ENCODE measurements at regions not wholly inside any gene's neighbourhood (a gene's known extent, or its start where the extent isn't known, plus 50 kb on each side); places are given as distances from the start of the nearest gene placed in this dataset.

DNA sequence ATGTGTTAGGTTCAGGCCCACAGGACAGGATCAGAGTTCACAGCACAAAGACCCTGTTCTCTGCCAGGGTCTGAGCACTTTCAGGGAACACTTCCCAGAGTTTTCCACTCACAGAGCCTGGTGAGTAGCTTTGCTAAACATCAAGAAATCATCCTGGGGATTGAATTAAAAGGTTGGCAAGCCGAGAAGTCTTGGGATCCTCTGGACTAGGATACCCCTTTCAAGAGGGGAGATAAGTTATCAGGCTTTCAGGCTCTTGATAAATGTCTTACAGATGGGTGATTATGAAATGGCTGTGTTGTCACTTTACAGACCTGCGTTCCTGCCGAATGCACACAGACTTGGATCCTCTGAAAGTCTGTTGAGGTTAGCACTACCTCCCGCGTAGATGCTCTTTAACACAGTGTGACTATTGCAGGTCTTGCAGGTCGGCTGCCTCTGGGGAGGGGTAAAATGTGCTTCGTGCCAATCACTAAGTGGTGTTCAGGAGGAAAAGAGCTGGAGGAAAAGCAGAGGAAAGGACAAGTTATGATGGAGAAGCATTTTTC lies 473.5 kb upstream of the AKR1E2 start:
- DNase-seq (ENCODE audit: low read depth in 3 of 3, low spot score in 1 of 3), result no peak

DNA sequence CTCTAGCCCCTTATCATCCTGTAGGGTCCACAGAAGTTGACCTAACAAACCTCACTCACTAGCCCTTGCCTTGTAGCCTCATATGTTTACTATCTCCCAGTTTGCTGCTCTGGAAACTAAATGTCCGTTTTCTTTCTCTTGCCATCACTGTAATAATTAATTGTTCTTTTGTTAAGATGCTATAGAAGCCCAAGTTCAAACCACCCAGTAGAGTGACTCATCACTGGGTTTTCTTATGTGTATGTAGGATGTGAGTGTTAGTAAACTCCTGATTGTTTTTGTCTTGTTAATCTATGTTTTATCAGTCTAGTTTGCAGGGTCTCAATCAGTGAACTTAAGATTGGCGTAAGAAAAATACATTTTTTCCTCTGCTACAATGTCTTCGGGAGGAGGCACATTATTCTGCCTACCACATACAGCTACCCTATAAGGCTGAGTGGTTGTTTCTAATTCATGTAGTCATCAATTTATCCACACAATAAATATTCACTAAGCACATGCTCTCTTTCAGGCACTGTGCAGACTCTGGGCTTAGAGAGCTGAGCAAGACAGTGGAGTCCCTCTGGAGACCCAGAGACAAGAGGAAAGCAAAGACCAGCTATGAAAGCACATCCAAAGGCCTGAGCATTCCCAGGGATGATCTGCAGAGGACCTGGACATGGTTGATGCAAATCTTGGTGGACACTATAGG lies 474.1 kb upstream of the AKR1E2 start:
- DNase-seq (ENCODE audit: low read depth in 3 of 3, low spot score in 1 of 3), result no peak

DNA sequence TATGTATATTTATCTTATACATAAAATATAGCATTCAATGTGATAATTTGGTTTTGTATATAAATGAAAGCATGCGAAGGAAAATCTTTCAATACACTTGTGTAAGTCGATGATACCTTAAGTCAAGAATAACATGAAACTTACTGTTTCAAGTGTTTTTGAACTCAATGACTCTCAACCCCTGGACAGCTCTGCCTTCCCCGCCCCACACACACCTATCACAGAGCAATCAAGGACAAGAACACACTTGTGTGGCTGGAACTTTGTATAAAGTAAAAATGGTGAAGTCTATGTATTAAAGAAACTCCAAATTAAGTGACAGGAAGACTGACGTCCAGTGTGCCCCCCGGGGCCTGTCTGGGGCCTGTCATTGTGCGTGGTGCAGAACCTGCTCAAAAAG lies 478.6 kb upstream of the AKR1E2 start:
- no peak for DNase-seq (ENCODE audit: low read depth in 3 of 3, low spot score in 1 of 3)

DNA sequence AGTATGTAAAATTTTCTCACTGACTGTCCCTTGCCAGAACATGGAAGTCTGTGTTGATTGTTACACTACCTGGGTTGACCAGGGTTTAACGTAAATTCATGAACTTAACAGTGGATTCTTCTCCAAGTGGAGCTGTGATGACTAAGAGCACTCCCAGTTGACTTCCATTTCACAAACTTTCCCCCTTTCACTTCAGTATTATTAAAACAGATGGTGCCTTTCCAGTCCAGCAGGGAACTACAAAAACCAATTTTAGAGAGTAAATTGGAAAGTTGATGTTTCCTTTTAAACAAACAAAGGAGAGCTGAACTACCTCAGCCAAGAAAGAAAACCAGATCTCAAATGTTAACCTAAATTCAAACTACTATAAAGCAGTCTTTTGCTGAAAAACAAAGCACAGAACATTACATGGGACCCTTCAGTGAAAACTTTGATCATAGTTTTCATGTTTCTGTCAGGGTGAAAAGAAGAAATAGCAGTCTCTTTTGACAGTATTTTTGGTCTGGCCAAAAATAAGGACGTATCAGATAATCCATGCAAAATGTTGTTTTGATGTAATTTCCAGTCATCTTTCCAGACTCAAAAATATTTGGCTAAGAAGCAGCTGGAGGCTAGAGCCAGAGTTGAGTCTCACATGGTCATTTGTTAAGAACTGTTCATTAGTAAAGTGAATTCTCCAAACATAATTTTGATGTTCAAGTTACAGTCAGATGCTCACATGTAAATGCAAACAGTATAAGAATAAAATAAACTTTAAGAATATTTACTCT lies 479.9 kb upstream of the AKR1E2 start:
- DNase-seq (ENCODE audit: low read depth in 3 of 3, low spot score in 1 of 3), result no peak

DNA sequence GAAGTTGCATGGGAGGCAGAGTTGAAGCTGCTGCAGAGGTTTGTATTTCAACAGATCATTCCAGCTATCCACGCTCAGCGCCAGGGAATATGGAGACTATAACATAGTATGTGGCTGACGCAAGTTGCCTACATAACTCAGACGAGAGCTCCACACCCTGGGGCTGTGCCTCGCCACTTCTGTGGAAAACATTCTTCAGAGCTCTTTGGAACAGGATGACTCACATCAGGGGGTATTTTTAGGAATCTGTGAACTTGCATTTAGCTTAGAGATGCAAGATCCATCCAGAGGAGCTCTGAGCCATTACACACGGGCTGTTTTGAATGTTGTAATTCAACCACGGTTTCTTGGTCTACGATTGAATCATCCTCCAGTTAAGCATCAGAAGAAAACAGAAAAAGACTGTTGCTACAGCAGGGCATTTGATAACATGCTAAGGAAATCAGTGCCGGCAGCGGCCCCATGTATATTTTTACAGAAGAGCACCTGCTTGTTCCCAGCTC lies 481.5 kb upstream of the AKR1E2 start:
- peak in 1 of 3 donors; percentile 7 for DNase-seq (ENCODE audit: low read depth in 3 of 3, low spot score in 1 of 3)

DNA sequence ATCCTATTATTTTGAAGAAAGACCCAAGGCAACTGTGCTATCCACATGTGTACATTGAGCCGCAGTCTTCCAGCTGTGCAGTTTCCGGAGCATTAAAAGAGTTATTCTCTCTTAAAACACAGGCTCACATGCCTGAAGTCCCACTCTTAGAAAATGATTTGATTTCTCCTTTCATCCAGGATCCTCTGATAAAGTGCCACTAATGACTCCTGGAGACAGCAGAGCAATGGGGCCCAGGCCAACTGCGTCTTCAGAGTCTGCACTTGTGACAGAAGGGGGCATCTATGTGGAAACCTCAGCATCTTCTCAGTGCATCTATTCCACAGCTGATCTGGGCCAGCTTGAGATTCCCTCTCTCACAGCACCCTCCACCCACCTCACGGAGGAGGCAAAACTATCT lies 482.1 kb upstream of the AKR1E2 start:
- DNase-seq (ENCODE audit: low read depth in 3 of 3, low spot score in 1 of 3), result no peak

DNA sequence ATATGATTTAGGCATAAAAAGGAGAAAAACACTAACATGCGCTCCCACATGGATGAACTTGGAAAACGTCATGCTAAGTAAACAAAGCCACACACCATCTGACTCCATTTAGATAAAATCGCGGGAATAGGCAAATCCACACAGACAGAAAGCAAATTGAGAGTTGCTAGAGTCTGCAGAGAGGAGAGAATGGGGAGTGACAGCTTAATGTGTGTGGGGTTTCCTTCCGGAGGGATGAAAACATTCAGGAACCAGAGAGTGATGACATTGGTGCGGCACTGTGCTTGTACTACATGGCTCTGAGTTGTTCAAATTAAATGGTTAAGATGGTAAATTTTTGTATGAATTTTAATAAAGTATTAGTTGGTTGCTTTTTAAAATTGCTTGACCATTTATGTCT lies 482.9 kb upstream of the AKR1E2 start:
- no peak for DNase-seq (ENCODE audit: low read depth in 3 of 3, low spot score in 1 of 3)

DNA sequence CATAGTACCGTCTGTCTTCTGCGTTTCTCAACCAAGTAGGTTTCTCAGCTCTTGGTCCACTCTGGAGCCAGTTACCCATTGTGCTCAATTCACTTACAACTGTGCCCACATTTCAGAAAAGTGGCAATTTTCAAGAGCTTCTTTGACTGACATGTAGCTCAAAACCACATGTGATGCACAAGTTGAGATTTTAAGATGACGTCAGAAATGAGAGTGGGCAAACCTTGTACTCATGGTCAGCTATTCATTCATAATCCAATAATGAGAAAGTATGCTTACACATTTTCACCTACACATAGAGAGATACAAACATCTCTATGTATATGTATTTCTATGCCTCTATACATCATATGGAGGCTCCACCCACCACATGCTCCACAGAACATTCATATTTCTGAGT lies 487.2 kb upstream of the AKR1E2 start:
- DNase-seq (ENCODE audit: low read depth in 3 of 3, low spot score in 1 of 3), result no peak

DNA sequence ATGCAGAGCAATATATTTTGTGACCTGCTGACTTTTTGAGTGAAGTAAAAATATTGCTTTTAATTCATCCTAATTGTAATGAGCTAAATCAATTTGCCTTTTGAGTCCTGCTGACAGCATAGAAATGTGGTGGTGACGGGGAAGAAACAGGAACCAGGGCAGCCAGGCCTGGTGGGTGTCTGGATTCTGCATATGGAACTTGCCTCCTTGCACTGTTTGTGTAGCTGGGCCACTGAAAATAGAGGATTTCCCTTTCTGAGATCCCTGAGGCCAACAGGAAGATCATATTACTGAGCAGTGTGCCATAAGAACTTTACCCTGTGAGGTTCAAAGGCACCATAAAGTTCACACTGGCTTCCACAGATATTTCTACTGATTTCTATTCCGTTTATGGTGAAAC lies 488.4 kb upstream of the AKR1E2 start:
- no peak for DNase-seq (ENCODE audit: low read depth in 3 of 3, low spot score in 1 of 3)

DNA sequence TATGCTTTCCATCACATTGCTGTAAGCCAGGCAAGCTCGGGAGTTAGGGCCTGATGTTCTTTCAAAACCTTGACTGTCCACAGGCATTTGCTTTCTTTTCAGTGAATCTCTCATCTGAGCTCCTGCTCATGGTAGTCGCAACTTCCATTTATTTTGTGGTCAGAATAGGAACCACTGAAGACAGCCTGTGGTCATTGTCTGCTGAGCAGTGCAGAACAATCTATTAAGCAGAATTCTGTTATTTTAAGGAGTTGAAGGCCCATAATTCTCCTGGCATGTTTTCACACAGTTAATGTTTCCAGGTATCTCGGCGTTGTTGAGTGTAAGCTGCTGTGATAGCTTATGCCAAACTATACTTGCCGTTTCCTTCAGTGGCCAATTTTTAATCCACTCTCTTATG lies 491.1 kb upstream of the AKR1E2 start:
- DNase-seq (ENCODE audit: low read depth in 3 of 3, low spot score in 1 of 3), result no peak

DNA sequence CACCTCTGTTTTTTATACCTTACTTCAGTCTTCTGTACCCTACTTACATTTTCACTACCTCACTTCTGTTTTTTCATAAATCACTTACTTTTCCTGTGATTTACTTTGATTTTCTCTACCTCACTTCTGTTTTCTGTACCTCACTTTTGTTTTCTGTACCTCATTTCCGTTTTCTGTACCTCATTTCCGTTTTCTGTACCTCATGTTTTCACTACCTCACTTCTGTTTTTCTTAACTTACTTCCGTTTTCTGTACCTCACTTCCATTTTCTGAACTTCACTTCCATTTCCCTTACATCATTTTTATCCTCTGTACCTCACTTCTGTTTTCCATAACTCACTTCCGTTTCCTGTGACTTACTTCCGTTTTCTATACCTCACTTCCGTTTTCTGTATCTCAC lies 492.0 kb upstream of the AKR1E2 start:
- no peak for DNase-seq (ENCODE audit: low read depth in 3 of 3, low spot score in 1 of 3)

DNA sequence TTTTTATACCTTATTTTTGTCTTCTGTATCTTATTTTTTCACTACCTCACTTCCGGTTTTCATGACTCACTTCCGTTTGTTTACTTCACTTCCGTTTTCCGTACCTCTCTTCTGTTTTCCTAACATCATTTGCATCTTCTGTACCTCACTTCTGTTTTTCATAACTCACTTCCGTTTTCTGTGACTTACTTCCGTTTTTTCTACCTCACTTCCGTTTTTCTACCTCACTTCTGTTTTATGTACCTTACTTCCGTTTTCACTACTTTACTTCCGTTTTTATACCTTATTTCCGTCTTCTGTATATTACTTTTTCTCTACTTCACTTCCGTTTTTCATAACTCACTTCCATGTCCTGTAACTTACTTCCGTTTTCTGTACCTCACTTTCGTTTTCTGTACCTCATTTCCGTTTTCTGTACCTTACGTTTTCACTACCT lies 492.5 kb upstream of the AKR1E2 start:
- no peak for DNase-seq (ENCODE audit: low read depth in 3 of 3, low spot score in 1 of 3)

DNA sequence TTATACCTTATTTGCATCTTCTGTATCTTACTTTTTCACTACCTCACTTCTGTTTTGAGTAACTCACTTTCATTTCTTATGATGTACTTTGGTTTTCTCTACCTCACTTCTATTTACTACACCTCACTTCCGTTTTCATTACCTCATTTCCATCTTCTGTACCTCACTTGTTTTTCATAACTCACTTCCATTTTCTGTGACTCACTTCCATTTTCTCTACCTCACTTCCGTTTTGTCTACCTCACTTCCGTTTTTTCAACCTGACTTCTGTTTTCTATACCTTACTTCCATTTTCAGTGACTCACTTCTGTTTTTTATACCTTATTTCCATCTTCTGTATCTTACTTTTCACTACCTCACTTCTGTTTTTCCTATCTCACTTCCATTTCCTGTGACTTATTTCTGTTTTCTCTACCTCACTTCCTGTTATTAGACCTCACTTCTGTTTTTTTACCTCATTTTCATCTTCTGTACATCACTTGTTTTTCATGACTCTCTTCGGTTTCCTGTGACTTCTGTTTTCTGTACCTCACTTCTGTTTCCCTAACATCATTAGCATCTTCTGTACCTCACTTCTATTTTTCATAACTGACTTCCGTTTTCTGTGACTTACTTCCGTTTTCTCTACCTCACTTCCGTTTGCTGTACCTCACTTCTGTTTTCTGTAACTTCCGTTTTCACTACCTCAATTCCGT lies 493.1 kb upstream of the AKR1E2 start:
- no peak for DNase-seq (ENCODE audit: low read depth in 3 of 3, low spot score in 1 of 3)

DNA sequence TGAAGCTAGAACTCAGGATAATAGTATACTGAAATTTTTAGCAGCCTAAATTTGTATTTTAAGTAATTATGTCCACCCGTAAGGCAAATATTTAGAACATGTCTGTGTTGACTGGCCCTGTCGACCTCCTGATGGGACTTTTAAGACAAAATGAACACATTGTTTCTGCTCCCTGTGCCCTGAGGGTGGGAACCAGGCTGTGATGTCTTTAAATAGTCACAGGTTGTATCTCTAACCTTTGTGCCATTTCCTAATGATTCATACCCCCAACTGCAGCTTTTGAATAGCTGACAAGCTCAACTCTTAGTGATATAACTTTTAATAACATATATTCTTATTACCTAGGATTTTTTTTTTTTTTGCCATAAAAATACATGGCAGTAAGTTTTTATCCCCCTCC lies 494.9 kb upstream of the AKR1E2 start:
- no peak for DNase-seq (ENCODE audit: low read depth in 3 of 3, low spot score in 1 of 3)

DNA sequence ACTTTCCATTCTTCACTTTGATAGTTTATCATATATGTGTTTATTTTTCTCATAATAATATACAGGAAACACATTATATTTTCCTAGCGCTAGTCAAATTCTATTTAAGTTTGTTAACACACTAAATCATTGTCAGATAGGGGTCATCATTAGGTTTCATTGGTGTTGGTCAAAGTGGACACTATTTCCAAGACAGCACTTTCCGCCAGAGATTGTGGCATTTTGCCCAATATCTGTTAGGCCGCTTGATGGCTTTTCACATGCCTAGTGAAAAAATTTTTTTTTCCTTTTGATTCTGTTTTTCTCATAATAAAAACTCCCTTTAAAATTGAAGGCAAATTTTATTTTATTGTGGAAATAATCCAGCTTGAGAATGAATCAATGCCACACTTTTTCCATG lies 495.4 kb upstream of the AKR1E2 start:
- DNase-seq (ENCODE audit: low read depth in 3 of 3, low spot score in 1 of 3), result no peak

DNA sequence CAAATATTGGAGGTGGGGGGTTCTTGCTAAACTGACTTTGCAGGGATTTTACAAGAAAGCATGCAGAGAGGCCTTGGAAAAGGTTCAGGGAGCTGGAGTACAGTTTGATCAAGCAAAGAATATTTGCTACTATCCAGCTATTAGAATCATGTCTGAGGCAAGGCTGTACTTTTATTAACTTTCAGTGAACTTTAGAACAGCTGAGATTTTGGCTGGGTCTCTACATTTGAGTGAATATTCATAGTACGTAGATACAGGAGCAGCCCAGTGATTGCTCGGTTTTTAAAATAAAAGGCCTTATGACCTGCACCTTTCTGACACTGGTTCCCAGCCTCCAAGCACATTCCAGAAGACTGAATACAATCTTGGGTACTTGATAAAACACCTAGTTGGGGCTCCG lies 496.8 kb upstream of the AKR1E2 start:
- no peak for DNase-seq (ENCODE audit: low read depth in 3 of 3, low spot score in 1 of 3)

DNA sequence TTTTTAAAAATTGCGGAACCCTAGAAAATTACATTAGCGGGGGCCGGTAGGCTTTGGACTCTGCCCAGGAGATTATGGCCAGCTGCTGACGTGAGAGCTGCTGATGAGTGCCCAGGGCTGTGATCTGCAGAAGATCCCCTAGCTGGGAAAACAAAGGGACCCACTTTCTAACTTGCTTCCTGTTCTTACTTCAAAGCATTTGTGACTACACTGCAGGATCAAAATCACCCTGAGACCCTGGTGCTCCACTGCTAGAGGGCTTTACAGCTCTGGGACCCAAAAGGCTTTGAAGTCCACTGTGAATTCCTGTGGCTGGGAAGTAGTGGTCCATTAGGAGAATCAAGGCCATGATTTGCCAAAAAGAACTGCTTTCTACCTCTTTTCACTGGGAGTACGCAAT lies 499.4 kb upstream of the AKR1E2 start:
- DNase-seq (ENCODE audit: low read depth in 3 of 3, low spot score in 1 of 3), result no peak

DNA sequence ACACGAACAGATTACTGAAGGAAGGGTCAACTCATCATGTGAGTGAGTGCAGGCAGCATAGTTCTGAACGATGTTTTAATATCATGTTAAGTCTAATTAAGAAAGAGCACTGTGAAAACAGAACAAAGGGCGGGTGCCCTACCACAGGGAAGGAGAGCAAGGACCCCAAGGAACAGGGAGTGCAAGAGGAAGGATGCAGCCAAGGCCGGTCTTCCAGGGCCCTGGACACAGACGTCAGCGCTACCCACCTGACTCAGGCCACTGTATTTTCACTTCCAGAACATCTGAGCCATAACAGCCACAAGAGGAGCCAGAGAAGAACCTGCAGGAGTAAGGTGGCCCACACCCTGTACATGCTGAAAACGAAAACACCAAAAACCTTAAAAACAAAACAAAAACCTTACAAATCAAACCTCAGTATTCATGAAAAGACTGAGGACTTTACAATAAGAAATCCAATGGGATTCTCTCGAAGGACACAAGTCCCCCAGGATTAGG lies 506.1 kb upstream of the AKR1E2 start:
- DNase-seq (ENCODE audit: low read depth in 3 of 3, low spot score in 1 of 3), result no peak

DNA sequence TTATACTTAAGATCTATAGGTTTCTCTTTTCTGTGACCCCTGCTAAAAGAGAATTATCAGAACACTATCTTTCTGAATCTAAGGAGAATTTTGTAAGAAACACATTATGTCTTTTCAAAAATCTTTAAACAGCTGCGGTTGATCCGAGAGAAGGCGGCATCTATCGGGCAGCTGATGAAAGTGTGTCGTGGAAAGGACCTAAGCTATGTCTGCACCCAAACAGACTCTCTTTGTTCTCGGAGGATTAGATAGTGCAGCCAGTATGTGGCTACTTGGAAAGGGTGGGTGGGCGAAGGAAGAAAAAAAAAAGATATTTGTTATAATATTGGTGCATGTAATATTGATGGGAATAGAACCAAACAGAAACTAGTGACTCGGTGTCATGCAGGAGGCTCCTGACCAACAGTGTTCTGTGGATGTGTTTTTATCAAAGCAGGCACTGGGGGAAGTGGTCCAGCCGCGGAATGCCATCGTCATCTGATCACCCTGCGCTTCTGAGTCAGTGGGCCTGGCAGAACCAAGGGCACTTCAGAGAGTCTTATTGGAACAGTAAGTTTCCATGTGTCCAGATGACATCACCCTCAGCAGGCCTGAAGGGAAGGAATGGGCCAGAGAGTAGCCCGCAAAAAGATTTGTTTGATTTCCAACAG lies 509.7 kb upstream of the AKR1E2 start:
- DNase-seq (ENCODE audit: low read depth in 3 of 3, low spot score in 1 of 3), result no peak

DNA sequence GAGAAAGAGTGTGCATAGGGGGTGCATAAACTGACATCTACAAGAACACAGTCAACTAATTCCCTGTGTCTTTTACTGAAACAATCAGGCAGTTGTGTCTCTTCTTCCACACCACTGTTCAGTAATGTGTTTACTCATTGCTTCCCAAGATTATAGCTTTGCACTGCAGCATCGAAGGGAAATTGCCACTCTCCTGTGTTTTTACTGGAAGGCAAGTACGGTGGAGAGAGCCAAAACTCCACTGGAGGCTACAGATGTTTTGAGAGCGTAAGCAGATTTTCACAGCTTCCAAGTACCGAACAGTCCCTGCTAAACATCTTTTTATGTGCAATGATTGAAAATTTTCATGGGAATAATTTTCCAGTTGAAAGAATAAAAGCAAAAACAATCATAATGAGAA lies 510.5 kb upstream of the AKR1E2 start:
- DNase-seq (ENCODE audit: low read depth in 3 of 3, low spot score in 1 of 3), result no peak

DNA sequence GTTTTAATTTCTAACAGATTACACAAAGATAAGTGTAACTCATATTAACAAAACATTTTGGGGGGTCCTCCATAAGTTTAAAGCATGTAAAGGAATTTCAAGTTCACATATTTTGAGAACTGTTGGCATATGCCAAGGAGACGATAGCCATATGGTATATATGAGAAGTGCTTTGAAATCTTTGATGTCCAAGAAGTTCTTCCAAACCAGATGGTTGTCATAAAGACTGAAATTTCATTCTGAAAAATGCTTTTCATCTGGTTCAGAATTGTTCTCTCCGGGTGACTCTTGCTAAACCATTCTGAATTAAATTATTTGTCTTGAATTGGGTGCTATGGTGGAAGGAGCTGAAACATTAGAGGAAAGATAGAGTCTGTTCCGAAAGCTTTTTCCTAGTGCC lies 513.0 kb upstream of the AKR1E2 start:
- no peak for DNase-seq (ENCODE audit: low read depth in 3 of 3, low spot score in 1 of 3)

All from stimulated activated CD4-positive, alpha-beta T cell treated with anti-CD3 and anti-CD28 coated beads, TNF-alpha, amount 100 ng/mL, for 1 hour (primary cell).